AML-193 (cell line): ENCODE measurements at regions not wholly inside any gene's neighbourhood (a gene's known extent, or its start where the extent isn't known, plus 50 kb on each side); places are given as distances from the start of the nearest gene placed in this dataset.
A peak's percentile ranks its signal among the peaks of the same experiment; 100 is the strongest.
"Not testable (repeated sequence)": the region's sequence is repeated elsewhere in the genome, so short reads cannot be mapped to it uniquely, and the experiment has no call there.

Experiments used
- DNase-seq, 2 experiments: peaks; one replicate each; lab custom pipeline; 2025; lab: John Stamatoyannopoulos, UW

- DNase-seq = no peak
These were observed 1226.0 kb downstream of the CDH8 start for GRCh38 chr16:60810250-60810649.

GRCh38 chr16:60792437-60792836 is 1243.8 kb downstream of the CDH8 start:
- no peak for DNase-seq

GRCh38 chr16:60788631-60789030 is 1247.6 kb downstream of the CDH8 start:
- DNase-seq = no peak

GRCh38 chr16:60776281-60776680 is 1260.0 kb downstream of the CDH8 start:
- DNase-seq = no peak

- peak in 1 of 2 experiments; percentile 4 for DNase-seq
These were observed 1265.1 kb downstream of the CDH8 start for GRCh38 chr16:60771138-60771537.

GRCh38 chr16:60770384-60770783 is 1265.9 kb downstream of the CDH8 start:
- DNase-seq = not testable (repeated sequence)

GRCh38 chr16:60763869-60764268 is 1272.4 kb downstream of the CDH8 start:
- DNase-seq = no peak

GRCh38 chr16:60755907-60756306 is 1280.3 kb downstream of the CDH8 start:
- DNase-seq = no peak

GRCh38 chr16:60748366-60748765 is 1287.9 kb downstream of the CDH8 start:
- no peak for DNase-seq

GRCh38 chr16:60744198-60744597 is 1292.0 kb downstream of the CDH8 start:
- no peak for DNase-seq

- DNase-seq = no peak
These were observed 1294.4 kb downstream of the CDH8 start for GRCh38 chr16:60741810-60742209.

GRCh38 chr16:60739737-60740683 is 1296.2 kb downstream of the CDH8 start:
- no peak for DNase-seq

GRCh38 chr16:60731329-60732050 is 1304.7 kb downstream of the CDH8 start:
- DNase-seq = no peak

GRCh38 chr16:60729051-60729450 is 1307.2 kb downstream of the CDH8 start:
- DNase-seq = no peak

GRCh38 chr16:60727851-60728250 is 1308.4 kb downstream of the CDH8 start:
- no peak for DNase-seq

- DNase-seq = no peak
These were observed 1316.2 kb downstream of the CDH8 start for GRCh38 chr16:60720060-60720459.

- no peak for DNase-seq
These were observed 1318.4 kb downstream of the CDH8 start for GRCh38 chr16:60717808-60718207.

GRCh38 chr16:60712144-60712543 is 1324.1 kb downstream of the CDH8 start:
- DNase-seq = no peak

GRCh38 chr16:60704726-60705125 is 1331.5 kb downstream of the CDH8 start:
- DNase-seq = no peak

- DNase-seq = no peak
These were observed 1333.1 kb downstream of the CDH8 start for GRCh38 chr16:60703096-60703495.

GRCh38 chr16:60686824-60687223 is 1349.4 kb downstream of the CDH8 start:
- DNase-seq = peak in 1 of 2 experiments; percentile 1

- no peak for DNase-seq
These were observed 1352.2 kb downstream of the CDH8 start for GRCh38 chr16:60684002-60684401.

GRCh38 chr16:60682219-60682618 is 1354.0 kb downstream of the CDH8 start:
- no peak for DNase-seq
